ENCODE measurements at regions not wholly inside any gene's neighbourhood (a gene's known extent, or its start where the extent isn't known, plus 50 kb on each side); places are given as distances from the start of the nearest gene placed in this dataset.

DNA sequence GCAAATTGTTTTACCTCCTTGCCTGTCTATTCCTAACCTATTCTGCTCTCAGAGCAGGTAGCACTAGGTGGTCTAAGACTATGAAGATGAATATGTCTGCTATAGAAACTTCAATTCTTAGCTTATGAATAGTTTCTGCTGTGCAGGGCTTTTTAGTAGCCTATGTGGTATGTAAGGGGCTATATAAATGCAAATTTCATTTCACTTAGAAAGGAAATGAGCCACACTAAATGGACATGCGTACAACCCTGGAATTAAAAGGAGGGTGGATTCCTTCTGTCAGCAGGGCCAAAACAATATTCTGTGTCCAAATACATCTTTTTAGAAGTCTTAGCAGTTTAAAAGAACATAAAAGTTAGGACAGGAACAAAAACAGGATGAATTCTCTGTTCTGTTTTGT lies 163.9 kb upstream of the GEMIN8 start:
- no peak for DNase-seq
- no peaks in the 10 kb centered on the region for H3K4me1 Mint-ChIP-seq
- no peaks in the 10 kb centered on the region for H3K27me3 Mint-ChIP-seq

GRCh38 chrX:14173873-14174272 lies 144.2 kb upstream of the GEMIN8 start:
- no peak for DNase-seq
- CTCF ChIA-PET: no interaction called here
- Mint-ChIP-seq H3K27me3 (no peaks in the 10 kb centered on the region), H3K4me3 (no peak overlapping the region), H3K4me1 (no peaks in the 10 kb centered on the region), H3K9me3 (no peaks in the 10 kb centered on the region), H3K36me3 (no peaks in the 10 kb centered on the region), H3K27ac (no peak overlapping the region)

More for the DNA sequence above, 163.9 kb upstream of the GEMIN8 start:
- no peak overlapping the region for H3K4me3 Mint-ChIP-seq
- H3K9me3 Mint-ChIP-seq: no peaks in the 10 kb centered on the region
- CTCF ChIA-PET: no interaction called here
- H3K27ac Mint-ChIP-seq: no peak overlapping the region
- H3K36me3 Mint-ChIP-seq: no peaks in the 10 kb centered on the region

- Mint-ChIP-seq H3K4me1 (no peaks in the 10 kb centered on the region), H3K4me3 (no peak overlapping the region), H3K36me3 (no peaks in the 10 kb centered on the region), H3K27me3 (no peaks in the 10 kb centered on the region), H3K27ac (no peak overlapping the region), H3K9me3 (no peaks in the 10 kb centered on the region)
- CTCF ChIA-PET: no interaction called here
- no peak for DNase-seq
These were observed 135.1 kb upstream of the GEMIN8 start for GRCh38 chrX:14164828-14165227.

DNA sequence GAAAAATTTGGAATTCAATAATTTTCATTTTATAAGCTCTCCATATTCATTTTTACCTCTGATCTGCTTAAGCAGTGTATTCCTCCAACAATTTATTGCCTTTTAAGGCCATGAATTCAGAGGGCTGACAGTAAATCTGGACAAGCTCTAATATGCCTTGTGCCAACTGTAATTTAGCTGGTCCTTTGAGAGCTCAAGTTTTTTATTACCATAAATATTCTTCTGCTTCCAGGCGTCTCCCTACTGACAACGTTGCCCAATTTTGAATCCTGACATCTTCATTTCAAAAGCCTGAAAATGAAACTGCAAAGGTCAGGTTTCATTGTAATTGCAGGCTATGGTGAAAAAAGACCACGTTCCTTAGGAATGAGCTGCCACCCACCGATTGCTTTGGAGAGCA lies 95.8 kb upstream of the GEMIN8 start:
- no peak overlapping the region for H3K4me3 Mint-ChIP-seq
- H3K9me3 Mint-ChIP-seq: no peaks in the 10 kb centered on the region
- no peaks in the 10 kb centered on the region for H3K36me3 Mint-ChIP-seq
- H3K27ac Mint-ChIP-seq: no peak overlapping the region
- H3K27me3 Mint-ChIP-seq: no peaks in the 10 kb centered on the region
- no peaks in the 10 kb centered on the region for H3K4me1 Mint-ChIP-seq
- DNase-seq: no peak
- CTCF ChIA-PET: no interaction called here

DNA sequence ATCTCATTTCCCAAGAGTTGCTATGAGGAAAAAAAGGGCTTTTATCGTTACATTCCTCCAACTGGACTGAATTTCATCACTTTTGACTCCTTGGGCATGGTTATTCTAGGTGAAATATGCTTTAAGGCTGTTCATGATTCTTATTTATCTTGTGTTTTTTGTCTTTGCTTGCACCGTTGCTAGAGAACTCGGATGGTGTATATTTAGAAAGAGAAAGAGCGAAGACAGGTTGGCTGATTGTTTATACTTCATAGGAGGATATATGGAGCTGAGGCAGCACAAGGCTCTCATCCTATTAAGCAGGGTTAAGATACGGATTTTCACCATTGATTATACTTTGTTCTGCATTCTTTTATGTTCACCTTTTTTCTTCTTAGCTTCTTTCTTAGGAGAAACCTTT lies 94.9 kb upstream of the GEMIN8 start:
- no peaks in the 10 kb centered on the region for H3K9me3 Mint-ChIP-seq
- H3K36me3 Mint-ChIP-seq: no peaks in the 10 kb centered on the region
- no peaks in the 10 kb centered on the region for H3K27me3 Mint-ChIP-seq
- CTCF ChIA-PET: no interaction called here
- H3K4me1 Mint-ChIP-seq: no peaks in the 10 kb centered on the region
- no peak overlapping the region for H3K27ac Mint-ChIP-seq
- no peak for DNase-seq
- H3K4me3 Mint-ChIP-seq: no peak overlapping the region

DNA sequence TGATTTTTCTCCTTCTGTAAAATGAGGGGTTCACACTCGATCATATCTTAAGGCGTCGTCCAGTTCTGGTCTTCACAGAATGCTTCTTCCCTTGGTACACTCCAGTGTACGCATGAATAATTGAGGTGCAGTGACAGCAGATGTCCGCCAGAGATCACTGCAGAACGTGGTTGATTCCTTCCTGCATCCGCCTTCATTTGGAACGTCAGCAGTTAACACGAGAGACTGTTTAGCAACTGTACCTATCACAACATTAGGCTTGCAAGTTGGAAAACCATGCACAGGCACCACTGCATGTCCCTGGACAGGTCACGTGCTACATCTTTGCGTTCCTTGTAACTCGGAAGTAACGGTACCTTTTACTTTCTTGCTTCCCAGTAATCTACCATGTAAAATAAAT lies 66.0 kb upstream of the GEMIN8 start:
- Mint-ChIP-seq H3K27ac (no peak overlapping the region), H3K27me3 (no peaks in the 10 kb centered on the region), H3K36me3 (no peaks in the 10 kb centered on the region), H3K4me1 (no peaks in the 10 kb centered on the region), H3K9me3 (no peaks in the 10 kb centered on the region), H3K4me3 (no peak overlapping the region)
- CTCF ChIA-PET: interaction anchor here (1.8 kb wide), 1 partner anchor 433 kb away, joined by 4 read pairs; no protein-coding TSS in a partner anchor
- DNase-seq: peak; percentile 55

GRCh38 chrX:14094191-14094590 lies 64.5 kb upstream of the GEMIN8 start:
- Mint-ChIP-seq H3K4me3 (no peak overlapping the region), H3K27me3 (no peaks in the 10 kb centered on the region), H3K4me1 (no peaks in the 10 kb centered on the region), H3K27ac (no peak overlapping the region), H3K9me3 (no peaks in the 10 kb centered on the region), H3K36me3 (no peaks in the 10 kb centered on the region)
- CTCF ChIA-PET: interaction anchor here (1.1 kb wide), 1 partner anchor 1148 kb away, joined by 4 read pairs; no protein-coding TSS in a partner anchor
- DNase-seq: no peak

GRCh38 chrX:14084466-14084865 lies 54.8 kb upstream of the GEMIN8 start:
- Mint-ChIP-seq H3K27me3 (no peaks in the 10 kb centered on the region), H3K4me3 (no peak overlapping the region), H3K36me3 (no peaks in the 10 kb centered on the region), H3K4me1 (no peaks in the 10 kb centered on the region), H3K9me3 (no peaks in the 10 kb centered on the region), H3K27ac (no peak overlapping the region)
- CTCF ChIA-PET: no interaction called here
- DNase-seq: no peak

DNA sequence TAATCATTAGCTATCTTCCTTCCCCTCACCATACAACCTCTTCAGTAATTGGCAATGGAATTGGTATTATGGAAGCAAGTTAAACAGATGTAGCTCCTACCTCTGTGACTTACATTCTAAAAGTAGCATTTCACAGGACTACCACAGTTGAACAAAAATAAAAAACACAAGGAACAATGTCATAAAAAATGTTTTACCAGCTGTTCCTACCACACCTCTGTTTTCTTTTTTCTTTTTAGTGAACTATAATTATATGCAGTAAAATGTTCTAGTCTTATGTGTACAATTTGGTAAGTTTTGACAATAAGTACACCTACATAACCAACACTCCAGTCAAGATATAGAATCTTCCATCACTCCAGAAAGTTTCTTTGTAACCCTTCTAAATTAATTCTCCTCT lies 54.1 kb upstream of the GEMIN8 start:
- H3K9me3 Mint-ChIP-seq: no peaks in the 10 kb centered on the region
- H3K36me3 Mint-ChIP-seq: no peaks in the 10 kb centered on the region
- H3K27ac Mint-ChIP-seq: no peak overlapping the region
- DNase-seq: no peak
- CTCF ChIA-PET: no interaction called here
- no peaks in the 10 kb centered on the region for H3K4me1 Mint-ChIP-seq
- H3K27me3 Mint-ChIP-seq: no peaks in the 10 kb centered on the region
- H3K4me3 Mint-ChIP-seq: no peak overlapping the region

GRCh38 chrX:14079891-14080430 lies 50.3 kb upstream of the GEMIN8 start:
- Mint-ChIP-seq H3K4me1 (no peaks in the 10 kb centered on the region), H3K36me3 (no peaks in the 10 kb centered on the region), H3K9me3 (no peaks in the 10 kb centered on the region), H3K27ac (no peak overlapping the region), H3K27me3 (no peaks in the 10 kb centered on the region), H3K4me3 (no peak overlapping the region)
- CTCF ChIA-PET: no interaction called here
- DNase-seq: no peak
